ENCODE measurements at regions not wholly inside any gene's neighbourhood (a gene's known extent, or its start where the extent isn't known, plus 50 kb on each side); places are given as distances from the start of the nearest gene placed in this dataset.
"Not testable (repeated sequence)": the region's sequence is repeated elsewhere in the genome, so short reads cannot be mapped to it uniquely, and the experiment has no call there.

- DNase-seq: no peak
These were observed 934.2 kb downstream of the TTLL7 start for GRCh38 chr1:83064589-83065242.

DNA sequence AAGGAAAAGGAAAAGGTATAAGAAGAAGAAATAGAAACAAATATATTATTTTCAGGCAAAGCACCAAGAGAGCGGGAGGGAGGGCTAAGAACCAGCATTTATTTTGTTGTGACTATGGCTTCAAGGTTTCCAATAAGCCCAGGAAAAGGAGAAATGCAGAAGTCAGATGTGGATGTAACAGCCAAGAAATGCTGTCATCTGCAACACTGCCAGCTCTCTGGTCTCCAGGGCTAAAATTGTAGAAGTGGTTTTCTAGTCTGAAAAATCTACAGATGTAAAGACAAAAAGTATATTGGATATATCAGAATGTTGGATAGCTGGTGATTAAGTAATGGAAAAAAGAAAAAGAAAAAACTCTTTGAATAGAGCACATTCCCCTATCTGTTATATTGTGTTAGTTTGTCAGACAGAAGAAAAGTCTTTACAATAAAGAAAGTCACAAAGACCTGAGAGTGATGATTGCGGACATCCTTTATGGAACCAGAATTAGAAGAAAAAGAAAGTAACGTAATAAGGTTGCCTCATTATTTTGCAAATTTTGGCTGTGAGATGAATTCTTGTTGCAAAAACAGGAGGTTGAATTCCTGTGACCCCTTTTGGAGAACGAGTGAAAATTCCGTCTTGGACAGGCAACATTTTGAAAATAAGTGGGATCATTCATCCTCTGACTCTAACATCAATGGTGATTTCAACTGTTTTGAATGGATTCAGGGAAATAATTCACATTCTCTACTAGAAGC lies 938.1 kb downstream of the TTLL7 start:
- DNase-seq: no peak

DNA sequence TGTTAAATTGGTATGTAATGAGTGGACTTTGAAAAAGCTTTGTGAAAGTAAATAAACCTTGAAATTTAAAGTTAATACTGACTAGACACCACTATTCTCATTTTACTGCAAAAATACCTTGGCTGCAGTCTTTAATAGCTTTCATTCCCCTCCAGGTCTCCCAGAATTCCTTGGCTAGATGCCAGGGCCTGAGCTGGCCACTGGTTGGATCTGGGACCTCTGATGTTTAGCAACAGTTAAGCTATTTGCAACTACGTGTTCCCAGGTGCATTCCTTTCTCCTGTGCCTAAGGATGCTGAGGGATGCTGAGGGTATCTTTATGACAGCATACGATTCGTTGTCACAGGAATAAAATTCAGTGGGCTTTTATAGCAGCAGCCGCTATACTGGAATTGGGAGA lies 938.7 kb downstream of the TTLL7 start:
- DNase-seq: no peak

- no peak for DNase-seq
These were observed 940.6 kb downstream of the TTLL7 start for GRCh38 chr1:83058327-83058726.

DNA sequence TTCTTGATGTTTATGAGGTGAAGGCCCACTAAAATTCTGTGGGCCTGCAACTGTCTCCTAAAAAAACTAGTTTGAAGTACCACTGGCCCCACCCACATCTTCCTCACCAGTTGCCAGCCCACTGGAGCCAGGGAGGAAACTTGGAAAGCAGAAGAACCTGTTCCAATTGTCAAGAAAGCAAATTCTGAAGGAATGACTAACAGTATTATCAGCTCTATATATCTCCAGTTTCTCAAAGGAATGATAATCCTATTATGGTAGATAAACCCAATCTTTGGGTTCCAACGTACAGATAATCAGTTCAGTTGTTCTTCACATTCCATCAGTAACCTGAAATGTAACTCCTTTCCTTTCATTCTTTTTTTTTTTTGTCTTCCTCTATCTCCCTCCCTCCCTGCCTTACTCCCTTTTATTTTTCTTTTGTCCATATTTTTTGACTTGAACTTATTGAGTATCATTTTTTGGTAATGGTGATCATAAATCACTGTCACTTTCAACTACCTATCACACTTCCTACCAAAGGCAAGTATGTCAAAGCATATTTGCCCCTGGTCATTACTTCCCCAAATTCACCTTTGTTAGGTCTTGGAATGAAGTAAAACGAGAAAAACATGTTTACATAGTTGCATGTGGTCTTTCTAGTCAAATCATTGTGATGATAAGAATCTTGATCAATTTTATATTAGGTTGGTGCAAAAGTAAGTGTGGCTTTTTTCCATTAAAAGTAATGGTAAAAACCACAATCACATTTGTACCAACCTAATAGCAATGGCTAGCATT lies 943.4 kb downstream of the TTLL7 start:
- no peak for DNase-seq

DNA sequence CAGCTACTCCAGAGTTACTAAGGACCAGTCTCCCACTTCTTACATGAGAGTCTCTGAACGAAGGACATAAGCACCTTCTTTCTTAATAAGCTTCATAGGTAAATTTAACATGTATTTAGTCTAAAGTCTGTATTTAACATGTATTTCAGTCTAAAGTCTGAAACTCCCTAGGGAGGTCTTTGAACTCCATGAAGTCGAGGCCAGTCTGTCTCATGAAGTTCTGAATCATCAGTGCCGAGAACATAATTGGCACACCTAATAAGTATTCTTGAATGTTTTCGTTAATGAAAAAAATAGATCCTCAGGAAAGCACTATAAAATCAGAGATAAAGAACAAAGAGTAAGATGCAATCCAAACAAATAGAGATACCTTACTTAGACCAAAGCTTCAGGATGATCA lies 945.5 kb downstream of the TTLL7 start:
- no peak for DNase-seq

- DNase-seq: no peak
These were observed 946.1 kb downstream of the TTLL7 start for GRCh38 chr1:83052865-83053264.

DNA sequence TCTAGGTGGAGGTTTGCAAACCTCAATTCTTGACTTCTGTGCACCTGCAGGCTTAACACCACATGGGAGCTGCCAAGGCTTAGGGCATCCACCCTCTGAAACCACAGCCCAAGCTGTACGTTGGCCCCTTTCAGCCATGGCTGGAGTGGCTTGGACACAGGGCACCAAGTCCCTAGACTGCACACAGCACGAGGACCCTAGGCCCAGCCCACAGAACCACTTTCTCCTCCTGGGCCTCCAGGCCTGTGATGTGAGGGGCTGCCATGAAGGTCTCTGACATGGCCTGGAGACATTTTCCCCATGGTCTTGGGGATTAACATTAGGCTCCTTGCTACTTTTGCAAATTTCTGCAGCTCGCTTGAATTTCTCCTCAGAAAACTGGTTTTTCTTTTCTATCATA lies 947.9 kb downstream of the TTLL7 start:
- DNase-seq: not testable (repeated sequence)

DNA sequence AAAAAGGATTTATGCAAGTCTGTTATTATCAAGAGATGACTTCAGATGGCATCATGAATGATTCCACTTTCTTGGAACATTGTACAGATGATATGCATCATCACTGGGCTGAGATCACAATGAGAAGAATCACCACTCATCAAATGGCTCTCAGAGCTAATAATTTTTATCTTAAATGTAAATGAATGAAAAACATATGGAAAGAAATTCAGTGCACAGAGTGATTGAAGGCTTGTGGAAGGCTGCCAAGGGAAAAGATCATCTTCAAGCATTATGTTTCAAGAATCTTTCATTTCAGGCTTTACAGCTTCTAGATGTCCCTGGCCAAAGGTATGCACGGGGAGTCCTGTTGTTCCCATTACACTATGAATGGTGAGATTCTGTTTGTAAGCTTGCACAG lies 955.7 kb downstream of the TTLL7 start:
- no peak for DNase-seq

DNA sequence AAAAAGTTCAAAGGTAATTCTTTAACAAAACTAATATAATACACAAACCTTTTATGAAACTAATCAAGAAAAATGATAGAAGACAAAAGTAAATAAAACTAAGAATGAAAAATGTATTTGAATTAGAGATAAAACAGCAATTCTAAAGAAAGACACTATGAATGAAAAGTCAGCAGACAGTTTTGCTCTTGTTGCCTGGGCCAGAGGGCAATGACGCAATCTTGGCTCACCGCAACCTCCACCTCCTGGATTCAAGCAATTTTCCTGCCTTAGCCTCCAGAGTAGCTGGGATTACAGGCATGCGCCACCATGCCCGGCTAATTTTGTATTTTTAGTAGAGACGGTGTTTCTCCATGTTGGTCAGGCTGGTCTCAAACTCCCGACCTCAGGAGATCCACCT lies 959.8 kb downstream of the TTLL7 start:
- not testable (repeated sequence) for DNase-seq

DNA sequence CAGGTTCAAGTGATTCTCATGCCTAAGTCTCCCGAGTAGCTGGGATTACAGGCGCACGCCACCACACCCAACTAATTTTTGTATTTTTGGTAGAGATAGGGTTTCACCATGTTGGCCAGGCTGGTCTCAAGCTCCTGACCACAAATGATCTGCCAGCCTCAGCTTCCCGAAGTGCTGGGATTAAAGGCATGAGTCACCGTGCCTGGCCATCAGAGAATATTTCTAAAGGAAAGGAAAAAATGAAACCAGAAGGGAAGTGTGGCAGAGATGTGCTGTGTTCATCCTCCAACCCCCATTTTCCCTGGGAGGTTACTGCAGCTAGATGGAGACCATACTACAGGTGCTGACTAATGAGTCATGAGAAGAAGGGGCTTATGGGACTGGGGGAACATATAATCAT lies 964.1 kb downstream of the TTLL7 start:
- no peak for DNase-seq

GRCh38 chr1:83033682-83034081 lies 965.2 kb downstream of the TTLL7 start:
- DNase-seq: no peak

- no peak for DNase-seq
These were observed 969.0 kb downstream of the TTLL7 start for GRCh38 chr1:83029916-83030315.

DNA sequence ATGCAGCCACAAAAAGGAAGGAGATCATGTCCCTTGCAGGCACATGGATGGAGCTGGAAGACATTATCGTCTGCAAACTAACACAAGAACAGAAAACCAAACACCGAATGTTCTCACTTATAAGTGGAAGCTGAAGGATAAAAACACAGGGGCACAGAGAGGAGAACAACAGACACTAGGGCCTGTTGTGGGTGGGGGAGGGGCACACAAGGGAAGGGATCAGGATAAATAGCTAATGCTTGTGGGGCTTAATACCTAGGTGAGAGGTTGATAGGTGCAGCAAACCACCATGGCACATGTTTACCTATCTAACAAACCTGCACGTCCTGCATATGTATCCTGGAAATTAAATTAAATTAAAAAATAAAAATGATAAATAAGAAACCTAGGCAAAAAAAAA lies 969.9 kb downstream of the TTLL7 start:
- no peak for DNase-seq

DNA sequence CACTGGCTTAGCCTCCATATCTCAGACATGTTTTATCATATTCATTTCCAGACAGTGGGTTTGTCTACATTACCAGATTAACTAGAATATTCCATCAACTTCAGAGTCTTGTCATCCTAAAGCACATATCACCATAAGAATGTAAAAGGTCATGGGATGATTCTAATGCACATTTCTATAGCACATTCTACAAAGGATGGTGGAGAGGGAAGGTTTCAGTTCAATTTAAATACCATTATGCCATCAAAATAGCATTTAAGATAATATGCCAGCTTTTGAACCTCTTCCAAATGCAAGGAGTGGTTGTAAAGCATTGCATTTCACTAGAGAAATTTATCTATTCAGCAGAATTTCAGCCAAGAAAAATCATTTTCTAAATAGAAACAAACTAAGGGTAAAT lies 970.5 kb downstream of the TTLL7 start:
- DNase-seq: no peak

- DNase-seq: no peak
These were observed 971.4 kb downstream of the TTLL7 start for GRCh38 chr1:83027511-83027910.

- no peak for DNase-seq
These were observed 972.2 kb downstream of the TTLL7 start for GRCh38 chr1:83026745-83027144.

- DNase-seq: no peak
These were observed 974.6 kb downstream of the TTLL7 start for GRCh38 chr1:83024251-83024767.

DNA sequence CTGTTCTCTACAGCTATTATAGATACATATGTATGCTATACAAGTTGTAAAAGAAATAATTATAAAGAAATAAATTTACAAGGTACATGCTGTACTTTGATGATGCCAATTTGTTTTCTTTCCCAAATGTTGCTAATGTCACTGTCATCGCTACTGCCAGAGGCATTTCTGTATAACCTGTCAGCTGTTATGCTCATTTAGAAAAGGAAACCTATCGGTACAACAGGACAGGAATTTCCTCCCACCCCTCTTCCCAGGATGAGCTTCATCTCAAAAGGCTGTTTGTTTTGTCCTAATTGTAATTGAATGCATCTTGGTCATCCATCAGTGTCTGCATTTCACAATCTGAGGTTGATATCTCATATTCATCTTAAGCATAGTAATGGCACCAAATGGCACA lies 975.7 kb downstream of the TTLL7 start:
- no peak for DNase-seq

GRCh38 chr1:83022206-83022605 lies 976.7 kb downstream of the TTLL7 start:
- no peak for DNase-seq

- no peak for DNase-seq
These were observed 981.2 kb downstream of the TTLL7 start for GRCh38 chr1:83017701-83018100.

DNA sequence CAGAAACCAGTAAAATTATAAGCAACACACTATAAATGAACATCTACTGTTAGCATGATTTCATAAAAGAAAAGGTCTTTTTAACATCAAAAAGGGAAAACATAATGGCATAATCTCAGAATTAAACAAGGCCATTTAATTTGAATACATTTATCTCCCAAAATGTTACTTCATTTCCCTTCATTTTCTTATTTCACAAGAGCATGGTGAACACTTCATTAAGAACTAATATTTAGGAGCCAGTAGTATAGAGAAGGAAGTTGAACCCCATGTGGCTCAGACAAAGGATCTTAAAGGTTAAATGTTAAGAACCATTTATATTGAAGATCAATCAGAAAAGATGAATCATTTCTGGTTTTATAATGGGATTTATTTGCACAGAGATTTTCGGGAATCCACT lies 981.7 kb downstream of the TTLL7 start:
- DNase-seq: no peak

GRCh38 chr1:83016354-83016849 lies 982.5 kb downstream of the TTLL7 start:
- no peak for DNase-seq

DNA sequence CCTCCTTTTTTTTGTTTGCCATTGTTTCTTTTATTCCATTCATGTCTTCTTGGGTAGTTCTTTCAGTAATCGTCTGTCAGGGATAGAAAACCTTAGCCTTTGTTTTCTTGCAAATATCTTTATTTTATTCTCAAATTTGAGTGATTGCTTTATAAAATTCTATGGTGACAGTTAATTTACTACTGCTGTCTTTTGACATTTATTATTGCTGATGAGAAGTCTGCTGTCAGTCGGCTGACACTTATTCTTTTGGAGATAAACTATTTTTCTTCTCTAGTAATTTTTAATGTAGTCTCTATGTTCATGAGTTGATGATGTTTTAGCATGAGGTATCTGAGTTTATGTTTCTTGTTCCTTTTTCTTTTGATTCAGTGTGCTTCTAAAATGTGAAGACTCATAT lies 983.8 kb downstream of the TTLL7 start:
- DNase-seq: no peak

All from NCI-H1105 (cell line).